ENCODE measurements at regions not wholly inside any gene's neighbourhood (a gene's known extent, or its start where the extent isn't known, plus 50 kb on each side); places are given as distances from the start of the nearest gene placed in this dataset.

GRCh38 chr5:25944786-25945185 is 1093.6 kb downstream of the CDH9 start:
- TF ChIP-seq POLR2A (IDR thresholded peaks at IDR 0.05) (no peak), CTCF (IDR thresholded peaks at IDR 0.05) (no peak)
- no peaks in the 10 kb centered on the region for H3K36me3 ChIP-seq
- H3K27me3 ChIP-seq: no peaks in the 10 kb centered on the region
- peaks cover 0 to 9% (median 0%) of the 10 kb centered on the region in 12 donors for H3K9me3 ChIP-seq
- ATAC-seq: no peak
- intact Hi-C loops (cut with DNase I): no loop called here
- DNase-seq: no peak
- H3K27ac ChIP-seq: no peak overlapping the region
- no peaks in the 10 kb centered on the region for H3K4me1 ChIP-seq
- no peak overlapping the region for H3K4me3 ChIP-seq
- 55 to 59% (median 55%) methylated on average over 2 of the region's 2 CpGs for WGBS, 4 donors

GRCh38 chr5:25909163-25909562 is 1129.2 kb downstream of the CDH9 start:
- H3K27ac ChIP-seq: no peak overlapping the region
- WGBS, 4 donors: 93 to 95% (median 94%) methylated on average over 29 of the region's 29 CpGs
- no peaks in the 10 kb centered on the region for H3K4me1 ChIP-seq
- TF ChIP-seq CTCF (IDR thresholded peaks at IDR 0.05) (no peak), POLR2A (IDR thresholded peaks at IDR 0.05) (no peak)
- no peaks in the 10 kb centered on the region for H3K27me3 ChIP-seq
- intact Hi-C loops (cut with DNase I): no loop called here
- peaks cover 0 to 5% (median 0%) of the 10 kb centered on the region in 12 donors for H3K9me3 ChIP-seq
- DNase-seq (no peak), ATAC-seq (no peak)
- no peak overlapping the region for H3K4me3 ChIP-seq
- H3K36me3 ChIP-seq: no peaks in the 10 kb centered on the region

GRCh38 chr5:25905646-25906045 is 1132.7 kb downstream of the CDH9 start:
- peaks cover 0 to 5% (median 0%) of the 10 kb centered on the region in 12 donors for H3K9me3 ChIP-seq
- intact Hi-C loops (cut with DNase I): no loop called here
- H3K4me3 ChIP-seq: no peak overlapping the region
- WGBS, 4 donors: 14 to 82% (median 76%) methylated on average over 2 of the region's 2 CpGs
- H3K27ac ChIP-seq: no peak overlapping the region
- ATAC-seq (no peak), DNase-seq (no peak)
- no peaks in the 10 kb centered on the region for H3K36me3 ChIP-seq
- H3K27me3 ChIP-seq: no peaks in the 10 kb centered on the region
- H3K4me1 ChIP-seq: no peaks in the 10 kb centered on the region
- TF ChIP-seq CTCF (IDR thresholded peaks at IDR 0.05) (no peak), POLR2A (IDR thresholded peaks at IDR 0.05) (no peak)

GRCh38 chr5:25892211-25892610 is 1146.2 kb downstream of the CDH9 start:
- no peaks in the 10 kb centered on the region for H3K36me3 ChIP-seq
- peaks cover 0 to 14% (median 0%) of the 10 kb centered on the region in 12 donors for H3K9me3 ChIP-seq
- H3K4me1 ChIP-seq: no peaks in the 10 kb centered on the region
- ATAC-seq: no peak
- no peak for DNase-seq
- no peak for TF ChIP-seq POLR2A (IDR thresholded peaks at IDR 0.05)
- TF ChIP-seq CTCF (IDR thresholded peaks at IDR 0.05): no peak
- H3K27ac ChIP-seq: no peak overlapping the region
- no peaks in the 10 kb centered on the region for H3K27me3 ChIP-seq
- WGBS, 4 donors: 21 to 48% (median 38%) methylated on average over 2 of the region's 2 CpGs
- no peak overlapping the region for H3K4me3 ChIP-seq
- intact Hi-C loops (cut with DNase I): no loop called here

All from heart left ventricle (tissue), 16 donors.